OCI-LY3 (cell line): ENCODE measurements at regions not wholly inside any gene's neighbourhood (a gene's known extent, or its start where the extent isn't known, plus 50 kb on each side); places are given as distances from the start of the nearest gene placed in this dataset.

Experiments used
- H2AFZ ChIP-seq: fragments of 200-600, 300-600 bp; shearing (Covaris generic); 2 replicates; pipeline ENCODE4 v1.6.0; 2014; ENCODE audit warnings: antibody characterized with exemption, low read depth, low read length
- H3K27ac ChIP-seq: fragments of 200-600, 300-600 bp; sonication (generic); 2 replicates; pipeline ENCODE4 v1.5.1; 2014; ENCODE audit warnings: mild to moderate bottlenecking, low read length, moderate library complexity, mixed read lengths
- H3K27me3 ChIP-seq: fragments of 200-600, 300-600 bp; sonication (generic); 2 replicates; pipeline ENCODE4 v1.6.1; 2014; ENCODE audit warnings: low read depth, low read length, mixed read lengths
- H3K36me3 ChIP-seq: fragments of 200-600, 300-600 bp; sonication (generic); replicated peaks from 2 replicates; pipeline ENCODE3; 2014; ENCODE audit warnings: low read depth, low read length, mixed read lengths
- H3K4me1 ChIP-seq: fragments of 300-600, 200-600 bp; sonication (generic); 2 replicates; pipeline ENCODE4 v1.6.1; 2014; ENCODE audit warnings: low read length, mixed read lengths
- H3K4me2 ChIP-seq: fragments of 200-600, 300-600 bp; sonication (generic); 2 replicates; pipeline ENCODE4 v1.6.1; 2014; ENCODE audit warnings: low read length, mixed read lengths
- H3K4me3 ChIP-seq: fragments of 300-600, 200-600 bp; sonication (generic); 2 replicates; pipeline ENCODE4 v1.5.1; 2014; ENCODE audit warnings: antibody characterized with exemption, mild to moderate bottlenecking, low read length, moderate library complexity
- H3K79me2 ChIP-seq: fragments of 300-600, 200-600 bp; shearing (Covaris generic); 2 replicates; pipeline ENCODE4 v1.6.1; 2014; ENCODE audit warnings: mild to moderate bottlenecking, low read length, mixed read lengths
- H3K9ac ChIP-seq: fragments of 300-600, 200-600 bp; shearing (Covaris generic); 2 replicates; pipeline ENCODE4 v1.6.0; 2014; ENCODE audit warnings: mild to moderate bottlenecking, low read length, moderate library complexity
- H3K9me3 ChIP-seq: fragments of 200-600, 300-600 bp; shearing (Covaris generic); 2 replicates; pipeline ENCODE4 v1.6.1; 2014; ENCODE audit warnings: low read length, mixed read lengths; ENCODE audit not compliant: insufficient read depth
- H4K20me1 ChIP-seq: fragments of 200-600, 300-600 bp; sonication (generic); 2 replicates; pipeline ENCODE4 v1.6.1; 2016; ENCODE audit warnings: low read length, mixed read lengths; ENCODE audit not compliant: insufficient read depth
- EZH2phosphoT487 ChIP-seq: fragments of 200-600 bp; shearing (Covaris generic); IDR thresholded peaks from 2 replicates; pipeline ENCODE4 v1.6.1; 2018; ENCODE audit warnings: antibody characterized with exemption, mixed run types, low read depth
- TF ChIP-seq, protein P1 (sequence below): fragments of 200-600, 300-600 bp; sonication (generic); IDR thresholded peaks from 2 replicates; pipeline ENCODE4 v1.5.1; 2014; ENCODE audit warnings: antibody characterized with exemption, low read length, low read depth

DNA sequence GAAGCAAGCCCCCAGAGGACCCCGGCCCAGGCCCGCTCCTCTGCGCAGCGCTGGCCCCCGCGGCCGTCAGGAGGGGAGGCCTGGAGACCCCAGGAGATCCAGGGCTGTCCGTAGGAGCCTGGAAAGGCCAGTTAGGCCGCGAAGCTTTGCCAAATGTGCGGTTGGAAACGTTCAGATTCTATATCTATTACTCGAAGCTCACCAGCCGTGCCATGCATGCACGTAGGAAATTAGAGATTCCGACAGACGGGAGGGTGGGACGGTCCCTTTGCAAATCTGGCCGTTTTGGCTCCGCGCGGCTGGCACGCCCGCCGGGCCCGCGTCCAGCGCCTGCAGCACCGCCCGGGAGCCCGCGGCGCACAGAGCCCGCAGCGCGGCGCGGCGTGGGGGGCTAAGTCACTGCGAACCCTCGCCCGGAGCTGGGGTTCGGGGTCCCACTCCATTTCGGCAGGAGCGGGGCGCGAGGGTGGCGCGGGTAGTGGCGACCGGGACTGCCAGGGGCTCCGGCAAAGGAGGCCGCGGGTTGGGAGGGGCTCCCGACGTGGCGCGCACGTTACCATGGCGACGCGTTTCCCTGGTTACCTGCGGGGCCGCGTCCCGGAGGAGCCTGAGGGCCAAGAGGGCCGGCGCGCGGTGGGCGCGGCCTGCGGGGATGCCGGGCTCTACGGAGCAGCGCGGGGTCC, 488.6 kb upstream of the SMIM21 start:
- no peaks in the 10 kb centered on the region for H3K9me3 ChIP-seq
- no peaks in the 10 kb centered on the region for H4K20me1 ChIP-seq
- TF ChIP-seq EZH2phosphoT487 = no peak
- TF ChIP-seq, protein P1, sequence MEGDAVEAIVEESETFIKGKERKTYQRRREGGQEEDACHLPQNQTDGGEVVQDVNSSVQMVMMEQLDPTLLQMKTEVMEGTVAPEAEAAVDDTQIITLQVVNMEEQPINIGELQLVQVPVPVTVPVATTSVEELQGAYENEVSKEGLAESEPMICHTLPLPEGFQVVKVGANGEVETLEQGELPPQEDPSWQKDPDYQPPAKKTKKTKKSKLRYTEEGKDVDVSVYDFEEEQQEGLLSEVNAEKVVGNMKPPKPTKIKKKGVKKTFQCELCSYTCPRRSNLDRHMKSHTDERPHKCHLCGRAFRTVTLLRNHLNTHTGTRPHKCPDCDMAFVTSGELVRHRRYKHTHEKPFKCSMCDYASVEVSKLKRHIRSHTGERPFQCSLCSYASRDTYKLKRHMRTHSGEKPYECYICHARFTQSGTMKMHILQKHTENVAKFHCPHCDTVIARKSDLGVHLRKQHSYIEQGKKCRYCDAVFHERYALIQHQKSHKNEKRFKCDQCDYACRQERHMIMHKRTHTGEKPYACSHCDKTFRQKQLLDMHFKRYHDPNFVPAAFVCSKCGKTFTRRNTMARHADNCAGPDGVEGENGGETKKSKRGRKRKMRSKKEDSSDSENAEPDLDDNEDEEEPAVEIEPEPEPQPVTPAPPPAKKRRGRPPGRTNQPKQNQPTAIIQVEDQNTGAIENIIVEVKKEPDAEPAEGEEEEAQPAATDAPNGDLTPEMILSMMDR = no peak
- no peak overlapping the region for H3K27ac ChIP-seq
- no peak overlapping the region for H3K9ac ChIP-seq
- H3K79me2 ChIP-seq = no peaks in the 10 kb centered on the region
- no peak overlapping the region for H3K4me3 ChIP-seq
- H3K4me1 ChIP-seq = no peaks in the 10 kb centered on the region
- H3K36me3 ChIP-seq = no peaks in the 10 kb centered on the region
- no peak overlapping the region for H2AFZ ChIP-seq
- H3K4me2 ChIP-seq = no peak overlapping the region
- H3K27me3 ChIP-seq = no peaks in the 10 kb centered on the region

- no peak overlapping the region for H3K4me2 ChIP-seq
- no peaks in the 10 kb centered on the region for H3K27me3 ChIP-seq
- H3K27ac ChIP-seq = no peak overlapping the region
- no peak for TF ChIP-seq EZH2phosphoT487
- TF ChIP-seq, protein P1 = no peak
- H3K9me3 ChIP-seq = no peaks in the 10 kb centered on the region
- H3K4me3 ChIP-seq = no peak overlapping the region
- no peak overlapping the region for H3K9ac ChIP-seq
- H3K36me3 ChIP-seq = no peaks in the 10 kb centered on the region
- no peaks in the 10 kb centered on the region for H4K20me1 ChIP-seq
- H3K4me1 ChIP-seq = no peaks in the 10 kb centered on the region
- no peaks in the 10 kb centered on the region for H3K79me2 ChIP-seq
- H2AFZ ChIP-seq = no peak overlapping the region
These were observed 485.3 kb upstream of the SMIM21 start for GRCh38 chr18:75912829-75913228.

DNA sequence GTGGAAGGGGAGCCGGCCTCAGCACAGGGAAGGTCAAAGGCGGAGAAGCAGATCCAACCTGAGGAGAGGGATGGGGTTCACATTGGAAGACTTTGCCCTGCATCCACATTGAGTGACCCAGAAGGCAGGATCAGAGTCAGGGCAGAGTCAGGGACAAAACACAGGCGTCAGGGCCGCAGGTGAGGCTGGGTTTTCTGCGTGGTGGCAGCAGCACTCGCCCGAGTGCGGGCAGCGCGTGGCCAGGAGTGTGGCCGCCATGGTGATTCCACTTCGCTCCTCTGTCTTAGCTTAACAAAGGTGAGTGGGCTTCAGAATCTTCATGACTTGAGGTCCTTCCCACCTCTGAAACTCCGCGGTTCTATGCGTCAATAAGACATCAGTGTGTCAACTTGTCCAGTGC, 476.9 kb upstream of the SMIM21 start:
- Histone ChIP-seq H3K27me3 (0 out of 2 replicates have a peak, but pooled peaks cover 4% of the 10 kb centered on the region), H3K9ac (no peak overlapping the region), H3K36me3 (no peaks in the 10 kb centered on the region), H3K4me3 (no peak overlapping the region), H3K79me2 (no peaks in the 10 kb centered on the region), H3K27ac (no peak overlapping the region), H3K4me1 (no peaks in the 10 kb centered on the region), H4K20me1 (no peaks in the 10 kb centered on the region), H3K9me3 (peaks cover 5% of the 10 kb centered on the region; the same call in 1 of the 2 replicates), H2AFZ (no peak overlapping the region), H3K4me2 (no peak overlapping the region)
- TF ChIP-seq, protein P1 = no peak
- TF ChIP-seq EZH2phosphoT487 = no peak

DNA sequence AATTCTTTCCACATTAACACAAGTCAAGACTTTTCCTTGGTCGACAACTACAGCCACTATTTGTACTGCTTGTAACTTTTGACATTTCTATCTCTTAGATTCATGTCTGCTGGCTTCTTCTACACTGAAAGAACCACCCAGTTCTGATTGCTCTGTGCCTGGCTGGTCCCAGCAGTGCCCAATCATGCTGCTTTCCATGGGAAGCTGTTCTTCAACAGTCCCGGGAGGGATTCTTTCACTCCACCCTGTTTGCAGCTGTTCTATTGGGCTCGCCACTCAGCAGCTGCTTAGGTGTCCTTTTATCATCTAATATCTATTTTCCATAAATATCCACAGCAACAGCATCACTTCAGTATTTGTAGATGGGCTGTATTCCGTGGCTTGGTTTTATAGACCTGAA, 471.1 kb upstream of the SMIM21 start:
- Histone ChIP-seq H3K36me3 (no peaks in the 10 kb centered on the region), H3K9ac (no peak overlapping the region), H3K4me1 (no peaks in the 10 kb centered on the region), H4K20me1 (no peaks in the 10 kb centered on the region), H3K4me3 (no peak overlapping the region), H2AFZ (no peak overlapping the region), H3K27ac (no peak overlapping the region), H3K9me3 (no peaks in the 10 kb centered on the region), H3K79me2 (no peaks in the 10 kb centered on the region), H3K27me3 (0 out of 2 replicates have a peak, but pooled peaks cover 4% of the 10 kb centered on the region), H3K4me2 (no peak overlapping the region)
- TF ChIP-seq, protein P1 = no peak
- no peak for TF ChIP-seq EZH2phosphoT487
